ENCODE measurements at regions not wholly inside any gene's neighbourhood (a gene's known extent, or its start where the extent isn't known, plus 50 kb on each side); places are given as distances from the start of the nearest gene placed in this dataset.

- DNase-seq (ENCODE audit: low read depth), result no peak
Observed at GRCh38 chr3:22296601-22297000, 545.6 kb upstream of the ZNF385D start.

GRCh38 chr3:22297436-22297835, 546.4 kb upstream of the ZNF385D start:
- DNase-seq (ENCODE audit: low read depth), result no peak

GRCh38 chr3:22306454-22306853, 555.4 kb upstream of the ZNF385D start:
- no peak for DNase-seq (ENCODE audit: low read depth)

- DNase-seq (ENCODE audit: low read depth), result no peak
Observed at GRCh38 chr3:22308871-22309270, 557.9 kb upstream of the ZNF385D start.

- no peak for DNase-seq (ENCODE audit: low read depth)
Observed at GRCh38 chr3:22315925-22316324, 564.9 kb upstream of the ZNF385D start.

- no peak for DNase-seq (ENCODE audit: low read depth)
Observed at GRCh38 chr3:22318325-22318724, 567.3 kb upstream of the ZNF385D start.

- no peak for DNase-seq (ENCODE audit: low read depth)
Observed at GRCh38 chr3:22319446-22319845, 568.4 kb upstream of the ZNF385D start.

GRCh38 chr3:22322861-22323260, 571.9 kb upstream of the ZNF385D start:
- no peak for DNase-seq (ENCODE audit: low read depth)

GRCh38 chr3:22326305-22326704, 575.3 kb upstream of the ZNF385D start:
- DNase-seq (ENCODE audit: low read depth), result no peak

- DNase-seq (ENCODE audit: low read depth), result no peak
Observed at GRCh38 chr3:22334996-22335395, 584.0 kb upstream of the ZNF385D start.

GRCh38 chr3:22349215-22349851, 598.3 kb upstream of the ZNF385D start:
- no peak for DNase-seq (ENCODE audit: low read depth)

- no peak for DNase-seq (ENCODE audit: low read depth)
Observed at GRCh38 chr3:22351806-22352205, 600.8 kb upstream of the ZNF385D start.

GRCh38 chr3:22353126-22353525, 602.1 kb upstream of the ZNF385D start:
- no peak for DNase-seq (ENCODE audit: low read depth)

- DNase-seq (ENCODE audit: low read depth), result no peak
Observed at GRCh38 chr3:22358334-22358733, 607.3 kb upstream of the ZNF385D start.

- DNase-seq (ENCODE audit: low read depth), result no peak
Observed at GRCh38 chr3:22360164-22360563, 609.2 kb upstream of the ZNF385D start.

- DNase-seq (ENCODE audit: low read depth), result no peak
Observed at GRCh38 chr3:22360970-22361369, 610.0 kb upstream of the ZNF385D start.

GRCh38 chr3:22361521-22361920, 610.5 kb upstream of the ZNF385D start:
- DNase-seq (ENCODE audit: low read depth), result no peak

GRCh38 chr3:22364851-22365250, 613.8 kb upstream of the ZNF385D start:
- no peak for DNase-seq (ENCODE audit: low read depth)

- no peak for DNase-seq (ENCODE audit: low read depth)
Observed at GRCh38 chr3:22366781-22367180, 615.8 kb upstream of the ZNF385D start.

- DNase-seq (ENCODE audit: low read depth), result no peak
Observed at GRCh38 chr3:22371036-22371435, 620.0 kb upstream of the ZNF385D start.

GRCh38 chr3:22371607-22372291, 620.7 kb upstream of the ZNF385D start:
- DNase-seq (ENCODE audit: low read depth), result no peak

- DNase-seq (ENCODE audit: low read depth), result no peak
Observed at GRCh38 chr3:22372292-22373062, 621.5 kb upstream of the ZNF385D start.
